ENCODE measurements at regions not wholly inside any gene's neighbourhood (a gene's known extent, or its start where the extent isn't known, plus 50 kb on each side); places are given as distances from the start of the nearest gene placed in this dataset.

GRCh38 chr19:31519908-31520307 is 170.7 kb upstream of the TSHZ3 start:
- TF ChIP-seq CTCF (IDR thresholded peaks at IDR 0.05; ENCODE audit: insufficient read depth, low read length), result no peak
- no peak overlapping the region for H3K4me3 ChIP-seq (ENCODE audit: low read depth, low read length)
- DNase-seq (ENCODE audit: low read depth), result no peak

GRCh38 chr19:31520633-31521032 is 171.4 kb upstream of the TSHZ3 start:
- no peak for TF ChIP-seq CTCF (IDR thresholded peaks at IDR 0.05; ENCODE audit: insufficient read depth, low read length)
- no peak for DNase-seq (ENCODE audit: low read depth)
- no peak overlapping the region for H3K4me3 ChIP-seq (ENCODE audit: low read depth, low read length)

- no peak overlapping the region for H3K4me3 ChIP-seq (ENCODE audit: low read depth, low read length)
- DNase-seq (ENCODE audit: low read depth), result no peak
- no peak for TF ChIP-seq CTCF (IDR thresholded peaks at IDR 0.05; ENCODE audit: insufficient read depth, low read length)
Observed at GRCh38 chr19:31525610-31526147, 176.4 kb upstream of the TSHZ3 start.

GRCh38 chr19:31527443-31527842 is 178.2 kb upstream of the TSHZ3 start:
- no peak for DNase-seq (ENCODE audit: low read depth)
- H3K4me3 ChIP-seq (ENCODE audit: low read depth, low read length), result no peak overlapping the region
- no peak for TF ChIP-seq CTCF (IDR thresholded peaks at IDR 0.05; ENCODE audit: insufficient read depth, low read length)

- TF ChIP-seq CTCF (IDR thresholded peaks at IDR 0.05; ENCODE audit: insufficient read depth, low read length), result no peak
- DNase-seq (ENCODE audit: low read depth), result no peak
- H3K4me3 ChIP-seq (ENCODE audit: low read depth, low read length), result no peak overlapping the region
Observed at GRCh38 chr19:31528261-31528660, 179.0 kb upstream of the TSHZ3 start.

GRCh38 chr19:31529121-31529520 is 179.9 kb upstream of the TSHZ3 start:
- no peak for DNase-seq (ENCODE audit: low read depth)
- no peak overlapping the region for H3K4me3 ChIP-seq (ENCODE audit: low read depth, low read length)
- no peak for TF ChIP-seq CTCF (IDR thresholded peaks at IDR 0.05; ENCODE audit: insufficient read depth, low read length)

GRCh38 chr19:31530781-31531180 is 181.5 kb upstream of the TSHZ3 start:
- TF ChIP-seq CTCF (IDR thresholded peaks at IDR 0.05; ENCODE audit: insufficient read depth, low read length), result no peak
- DNase-seq (ENCODE audit: low read depth), result no peak
- no peak overlapping the region for H3K4me3 ChIP-seq (ENCODE audit: low read depth, low read length)
